Ovary (tissue), 3 donors: ENCODE measurements at regions not wholly inside any gene's neighbourhood (a gene's known extent, or its start where the extent isn't known, plus 50 kb on each side); places are given as distances from the start of the nearest gene placed in this dataset.

Source experiments
- CTCF ChIP-seq, 3 donors: fragments of 450-650 bp in 2 of 3; fragments of 200-600 bp in 1 of 3; IDR thresholded peaks; one replicate each; pipeline versions ENCODE4 v1.5.1 to v1.8.0; 2016 to 2022; ENCODE audit warnings: antibody characterized with exemption in 3 of 3, mild to moderate bottlenecking in 1 of 3
- EP300 ChIP-seq: sonication (generic); formaldehyde crosslinking; IDR thresholded peaks from one replicate; pipeline ENCODE4 v1.6.1; 2017; ENCODE audit warnings: antibody characterized with exemption
- POLR2A ChIP-seq: fragments of 450-650 bp; IDR thresholded peaks from one replicate; pipeline ENCODE4 v1.6.1; 2017; ENCODE audit warnings: antibody characterized with exemption, mild to moderate bottlenecking, moderate library complexity
- donor health status: DM: no; HTN: no; CAD: no.

GRCh38 chr1:47680815-47681475 is 243.1 kb downstream of the FOXD2 start:
- no peak for TF ChIP-seq CTCF (IDR thresholded peaks at IDR 0.05)
- no peak for TF ChIP-seq POLR2A
- TF ChIP-seq EP300: no peak
